Germinal center (tissue), 1 donor: ENCODE measurements at regions not wholly inside any gene's neighbourhood (a gene's known extent, or its start where the extent isn't known, plus 50 kb on each side); places are given as distances from the start of the nearest gene placed in this dataset.

ENCODE experiments used
- DNase-seq: peaks from one replicate; pipeline ENCODE4 v3.0.0; 2012; ENCODE audit warnings: mixed read lengths, low spot score

- no peak for DNase-seq
Observed at GRCh38 chr3:124409650-124410275, 320.5 kb upstream of the UMPS start.

- no peak for DNase-seq
Observed at GRCh38 chr3:124410471-124410870, 319.8 kb upstream of the UMPS start.

- DNase-seq: no peak
Observed at GRCh38 chr3:124411728-124412127, 318.5 kb upstream of the UMPS start.

- DNase-seq: no peak
Observed at GRCh38 chr3:124412644-124413043, 317.6 kb upstream of the UMPS start.

- DNase-seq: no peak
Observed at GRCh38 chr3:124413393-124413792, 316.9 kb upstream of the UMPS start.

- DNase-seq: no peak
Observed at GRCh38 chr3:124413989-124414598, 316.2 kb upstream of the UMPS start.

- no peak for DNase-seq
Observed at GRCh38 chr3:124415446-124415960, 314.7 kb upstream of the UMPS start.

GRCh38 chr3:124419303-124419702 lies 310.9 kb upstream of the UMPS start:
- no peak for DNase-seq

GRCh38 chr3:124420392-124420791 lies 309.9 kb upstream of the UMPS start:
- no peak for DNase-seq

GRCh38 chr3:124422805-124423204 lies 307.4 kb upstream of the UMPS start:
- DNase-seq: no peak

- no peak for DNase-seq
Observed at GRCh38 chr3:124424396-124424795, 305.9 kb upstream of the UMPS start.

- no peak for DNase-seq
Observed at GRCh38 chr3:124425972-124426371, 304.3 kb upstream of the UMPS start.

GRCh38 chr3:124428372-124429128 lies 301.7 kb upstream of the UMPS start:
- no peak for DNase-seq

GRCh38 chr3:124429129-124429815 lies 301.0 kb upstream of the UMPS start:
- no peak for DNase-seq

GRCh38 chr3:124431331-124431994 lies 298.8 kb upstream of the UMPS start:
- no peak for DNase-seq

GRCh38 chr3:124434176-124434575 lies 296.1 kb upstream of the UMPS start:
- no peak for DNase-seq

- no peak for DNase-seq
Observed at GRCh38 chr3:124435467-124435866, 294.8 kb upstream of the UMPS start.

- DNase-seq: no peak
Observed at GRCh38 chr3:124438813-124439212, 291.4 kb upstream of the UMPS start.

- no peak for DNase-seq
Observed at GRCh38 chr3:124439603-124440002, 290.6 kb upstream of the UMPS start.

GRCh38 chr3:124441766-124442165 lies 288.5 kb upstream of the UMPS start:
- DNase-seq: no peak

- no peak for DNase-seq
Observed at GRCh38 chr3:124442463-124442862, 287.8 kb upstream of the UMPS start.

- DNase-seq: no peak
Observed at GRCh38 chr3:124443446-124443845, 286.8 kb upstream of the UMPS start.
